Renal cortex interstitium (tissue), 11 donors: ENCODE measurements at regions not wholly inside any gene's neighbourhood (a gene's known extent, or its start where the extent isn't known, plus 50 kb on each side); places are given as distances from the start of the nearest gene placed in this dataset.
"Not testable (repeated sequence)": the region's sequence is repeated elsewhere in the genome, so short reads cannot be mapped to it uniquely, and the experiment has no call there.

Source experiments
- DNase-seq, 11 donors: peaks; one replicate each; pipeline ENCODE4 v3.0.0-alpha.2; 2013; ENCODE audit warnings: low read depth in 9 of 11, low spot score in 4 of 11; ENCODE audit errors: extremely low read depth in 1 of 11

- not testable (repeated sequence) for DNase-seq
These were observed 914.0 kb upstream of the CRIM1 start for GRCh38 chr2:35441575-35441974.

GRCh38 chr2:35440308-35440707 lies 915.3 kb upstream of the CRIM1 start:
- not testable (repeated sequence) for DNase-seq

GRCh38 chr2:35436893-35437292 lies 918.7 kb upstream of the CRIM1 start:
- DNase-seq = not testable (repeated sequence)

- DNase-seq = peak in 8 of 11 donors; percentile 4 to 18 (median 11)
These were observed 927.0 kb upstream of the CRIM1 start for GRCh38 chr2:35428548-35428947.

GRCh38 chr2:35421485-35421884 lies 934.1 kb upstream of the CRIM1 start:
- no peak for DNase-seq

GRCh38 chr2:35417293-35417692 lies 938.3 kb upstream of the CRIM1 start:
- DNase-seq = no peak

DNA sequence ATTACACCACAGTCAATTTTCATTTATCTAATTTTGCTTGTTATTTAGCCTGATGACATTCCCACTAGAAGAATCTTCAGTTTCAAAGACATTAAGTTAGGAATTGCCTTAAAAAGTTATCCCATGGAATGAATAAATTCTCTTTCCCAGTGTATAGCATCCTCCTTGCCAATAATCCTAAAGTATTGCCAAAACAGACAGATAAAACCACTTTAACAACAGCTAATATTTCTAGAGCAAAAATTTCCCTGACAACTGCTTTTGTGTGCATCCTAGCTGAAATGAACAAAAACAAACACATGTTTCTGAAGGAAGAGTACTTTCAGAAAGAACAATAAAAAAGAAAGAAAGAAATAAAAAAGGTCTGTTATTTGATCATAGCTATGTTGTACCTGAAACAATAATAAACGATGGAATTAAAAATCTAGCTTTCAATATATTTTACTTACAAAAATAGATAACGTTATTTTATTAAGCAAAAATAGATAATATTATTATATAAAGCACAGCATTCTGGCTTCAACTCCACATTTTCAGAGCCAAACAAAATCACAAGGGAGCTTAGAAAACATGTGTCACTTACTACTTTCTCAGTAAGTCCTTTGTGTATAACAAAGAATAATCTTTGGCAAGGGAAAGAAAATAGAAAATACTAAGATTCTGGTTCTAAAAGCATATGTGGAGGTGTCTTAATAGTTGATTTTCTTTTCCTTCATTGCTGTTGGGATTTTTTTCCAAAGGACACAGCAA lies 939.0 kb upstream of the CRIM1 start:
- DNase-seq = no peak

- no peak for DNase-seq
These were observed 939.6 kb upstream of the CRIM1 start for GRCh38 chr2:35415942-35416341.

- DNase-seq = no peak
These were observed 940.3 kb upstream of the CRIM1 start for GRCh38 chr2:35415282-35415681.

- DNase-seq = peak in 9 of 11 donors; percentile 8 to 45 (median 19)
These were observed 945.0 kb upstream of the CRIM1 start for GRCh38 chr2:35410431-35411061.

- DNase-seq = no peak
These were observed 945.8 kb upstream of the CRIM1 start for GRCh38 chr2:35409762-35410161.

DNA sequence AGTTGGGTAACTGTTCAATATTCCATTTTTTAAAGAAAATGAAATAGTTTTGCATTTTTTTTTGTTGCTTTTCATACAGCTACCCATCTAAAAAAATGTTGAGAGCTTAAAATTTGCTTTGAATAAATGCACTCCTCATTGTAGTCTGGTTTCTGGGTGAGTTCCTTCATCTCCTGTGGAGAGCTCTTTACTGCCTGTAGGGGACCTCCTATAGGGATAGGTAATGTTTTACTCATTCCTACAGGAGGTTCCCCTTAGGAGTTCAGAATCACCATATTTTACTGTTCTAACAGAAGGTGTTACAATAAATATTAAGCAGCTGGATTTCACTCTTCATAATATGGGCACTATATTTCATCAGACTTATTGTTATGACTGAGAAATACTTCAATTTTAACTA lies 947.3 kb upstream of the CRIM1 start:
- DNase-seq = no peak

- DNase-seq = no peak
These were observed 963.7 kb upstream of the CRIM1 start for GRCh38 chr2:35391736-35392442.

GRCh38 chr2:35378791-35379190 lies 976.8 kb upstream of the CRIM1 start:
- DNase-seq = no peak

GRCh38 chr2:35374845-35375244 lies 980.7 kb upstream of the CRIM1 start:
- DNase-seq = no peak

- DNase-seq = no peak
These were observed 989.7 kb upstream of the CRIM1 start for GRCh38 chr2:35365859-35366258.

GRCh38 chr2:35356332-35356731 lies 999.2 kb upstream of the CRIM1 start:
- no peak for DNase-seq

GRCh38 chr2:35355056-35355455 lies 1000.5 kb upstream of the CRIM1 start:
- no peak for DNase-seq

GRCh38 chr2:35347561-35347960 lies 1008.0 kb upstream of the CRIM1 start:
- DNase-seq = no peak

DNA sequence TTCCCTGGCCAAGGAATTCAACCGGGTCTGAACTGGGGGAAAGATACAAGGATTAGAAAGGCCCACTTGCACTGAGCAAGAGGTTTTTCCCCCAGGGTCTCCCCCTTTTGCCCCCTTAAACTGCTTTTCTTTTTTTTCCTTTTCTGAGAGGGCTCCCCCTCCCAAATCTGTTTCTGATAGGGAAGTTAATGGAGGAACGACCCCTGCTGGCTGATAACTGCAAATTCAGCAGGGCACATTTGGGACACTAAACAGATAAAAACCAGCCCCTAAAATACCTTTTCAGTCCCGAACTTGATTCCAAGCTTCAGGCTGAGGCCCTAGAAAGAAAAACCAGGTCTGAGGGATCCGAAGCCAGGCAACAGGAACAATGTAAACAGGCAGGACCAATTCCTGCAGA lies 1012.4 kb upstream of the CRIM1 start:
- no peak for DNase-seq
